T-helper 17 cell (primary cell): ENCODE measurements at regions not wholly inside any gene's neighbourhood (a gene's known extent, or its start where the extent isn't known, plus 50 kb on each side); places are given as distances from the start of the nearest gene placed in this dataset.

Source experiments
- ATAC-seq: fragments of 150-1000 bp; cut with Tn5 transposase; 2 replicates; pipeline ENCODE4 v1.10.0; 2021; ENCODE audit warnings: mild to moderate bottlenecking, moderate library complexity
- DNase-seq, 3 donors: peaks; one replicate each; pipeline versions ENCODE4 v3.0.0 to v3.0.0-alpha.2; 2020 to 2021
- H3K9me3 ChIP-seq: one replicate; pipeline ENCODE4 v1.7.0; 2013; ENCODE audit warnings: low read length, mild to moderate bottlenecking; ENCODE audit not compliant: control insufficient read depth, poor library complexity, severe bottlenecking
- H3K27ac Mint-ChIP-seq: one replicate; pipeline ENCODE4 v1.8.0; 2022; ENCODE audit warnings: mild to moderate bottlenecking, moderate library complexity, mixed read lengths
- H3K27me3 Mint-ChIP-seq: one replicate; pipeline ENCODE4 v1.8.0; 2022; ENCODE audit warnings: mixed read lengths
- H3K36me3 Mint-ChIP-seq: one replicate; pipeline ENCODE4 v1.8.0; 2022; ENCODE audit warnings: low read depth, mixed read lengths
- H3K4me1 Mint-ChIP-seq: one replicate; pipeline ENCODE4 v1.8.0; 2022; ENCODE audit warnings: mild to moderate bottlenecking, mixed read lengths
- H3K4me3 Mint-ChIP-seq: one replicate; pipeline ENCODE4 v1.8.0; 2022; ENCODE audit warnings: mild to moderate bottlenecking, moderate library complexity, mixed read lengths

DNA sequence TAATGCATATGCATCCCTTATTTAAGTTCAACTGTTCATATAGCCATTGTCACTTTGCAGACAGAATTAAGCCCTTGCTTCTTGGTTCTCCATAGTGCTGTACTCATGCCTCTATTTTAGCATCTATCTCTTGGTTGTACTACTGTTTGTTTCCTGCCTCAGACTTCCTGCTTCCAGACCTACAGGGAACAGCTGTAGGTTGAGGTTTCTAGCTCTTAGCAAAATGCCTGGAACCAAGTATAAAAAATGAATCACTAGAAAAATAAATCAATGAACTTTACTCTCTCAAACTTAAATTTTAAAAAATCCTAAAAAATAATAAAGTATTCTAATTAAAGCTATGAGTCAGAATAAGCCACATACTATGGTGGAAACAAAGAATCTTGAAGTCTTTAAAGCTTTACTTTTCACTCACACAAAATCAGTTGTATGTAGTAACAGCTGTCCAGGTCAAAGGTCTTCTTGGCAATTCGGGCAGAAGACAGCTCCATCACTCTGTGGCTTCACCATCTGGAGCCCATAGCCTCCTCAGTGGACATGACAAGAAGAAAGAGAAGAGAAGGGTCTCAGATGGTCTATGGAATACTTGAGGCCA lies 1228.1 kb upstream of the GYPC start:
- H3K27me3 Mint-ChIP-seq = no peaks in the 10 kb centered on the region
- ATAC-seq (no peak), DNase-seq (no peak)
- no peak overlapping the region for H3K4me3 Mint-ChIP-seq
- H3K27ac Mint-ChIP-seq = no peak overlapping the region
- no peaks in the 10 kb centered on the region for H3K4me1 Mint-ChIP-seq
- H3K36me3 Mint-ChIP-seq = no peaks in the 10 kb centered on the region
- H3K9me3 ChIP-seq = no peaks in the 10 kb centered on the region

DNA sequence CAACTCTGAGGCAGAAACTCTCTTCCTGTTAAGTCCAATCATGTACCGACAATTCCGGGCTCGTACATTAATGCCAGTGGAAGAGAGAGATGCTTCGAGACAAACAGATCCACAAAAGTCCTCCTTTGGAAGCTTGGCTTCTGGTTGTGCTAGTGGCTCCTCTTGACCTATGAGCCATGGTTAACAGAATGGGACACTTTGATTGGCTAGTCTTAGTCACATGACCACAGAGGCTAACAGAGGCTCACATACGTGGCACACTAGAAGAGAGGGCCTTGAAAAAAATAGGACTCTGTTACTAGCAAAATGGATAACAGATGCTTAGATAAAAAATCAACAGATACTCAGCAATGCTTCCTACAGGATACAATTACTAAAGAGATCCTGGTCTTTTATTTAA lies 1211.9 kb upstream of the GYPC start:
- H3K4me3 Mint-ChIP-seq = no peak overlapping the region
- ATAC-seq (no peak), DNase-seq (no peak)
- H3K27me3 Mint-ChIP-seq = no peaks in the 10 kb centered on the region
- no peaks in the 10 kb centered on the region for H3K9me3 ChIP-seq
- H3K27ac Mint-ChIP-seq = no peak overlapping the region
- H3K4me1 Mint-ChIP-seq = no peaks in the 10 kb centered on the region
- no peaks in the 10 kb centered on the region for H3K36me3 Mint-ChIP-seq

GRCh38 chr2:125445495-125445894 lies 1210.5 kb upstream of the GYPC start:
- H3K4me3 Mint-ChIP-seq = no peak overlapping the region
- no peak overlapping the region for H3K27ac Mint-ChIP-seq
- no peaks in the 10 kb centered on the region for H3K27me3 Mint-ChIP-seq
- no peaks in the 10 kb centered on the region for H3K9me3 ChIP-seq
- ATAC-seq = no peak
- no peaks in the 10 kb centered on the region for H3K4me1 Mint-ChIP-seq
- DNase-seq = no peak
- no peaks in the 10 kb centered on the region for H3K36me3 Mint-ChIP-seq

GRCh38 chr2:125450092-125450491 lies 1205.9 kb upstream of the GYPC start:
- ATAC-seq = no peak
- H3K4me1 Mint-ChIP-seq = no peaks in the 10 kb centered on the region
- no peak overlapping the region for H3K27ac Mint-ChIP-seq
- no peaks in the 10 kb centered on the region for H3K9me3 ChIP-seq
- no peak for DNase-seq
- H3K4me3 Mint-ChIP-seq = no peak overlapping the region
- H3K27me3 Mint-ChIP-seq = no peaks in the 10 kb centered on the region
- no peaks in the 10 kb centered on the region for H3K36me3 Mint-ChIP-seq

DNA sequence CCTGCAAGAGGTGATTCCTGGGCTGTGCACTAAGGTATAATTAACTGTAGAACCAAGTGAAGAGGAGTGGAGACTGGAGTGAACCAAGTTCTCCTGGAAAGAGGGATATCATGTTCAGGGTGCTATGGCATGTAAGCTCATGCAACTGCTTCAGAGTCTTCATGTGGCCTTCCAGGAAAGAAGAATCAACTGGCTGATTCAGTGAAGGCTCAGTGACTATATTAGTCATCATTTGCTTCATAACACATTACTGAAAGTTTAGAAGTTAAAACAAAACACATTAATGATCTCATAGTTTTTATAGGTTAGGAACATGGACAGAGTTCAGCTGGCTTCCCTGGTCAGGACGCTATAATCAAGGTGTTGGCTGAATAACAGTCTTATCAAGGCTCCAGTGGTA lies 1200.8 kb upstream of the GYPC start:
- no peak for ATAC-seq
- Mint-ChIP-seq H3K4me3 (no peak overlapping the region), H3K27ac (no peak overlapping the region), H3K27me3 (no peaks in the 10 kb centered on the region), H3K4me1 (no peaks in the 10 kb centered on the region), H3K36me3 (no peaks in the 10 kb centered on the region)
- H3K9me3 ChIP-seq = no peaks in the 10 kb centered on the region
- no peak for DNase-seq

DNA sequence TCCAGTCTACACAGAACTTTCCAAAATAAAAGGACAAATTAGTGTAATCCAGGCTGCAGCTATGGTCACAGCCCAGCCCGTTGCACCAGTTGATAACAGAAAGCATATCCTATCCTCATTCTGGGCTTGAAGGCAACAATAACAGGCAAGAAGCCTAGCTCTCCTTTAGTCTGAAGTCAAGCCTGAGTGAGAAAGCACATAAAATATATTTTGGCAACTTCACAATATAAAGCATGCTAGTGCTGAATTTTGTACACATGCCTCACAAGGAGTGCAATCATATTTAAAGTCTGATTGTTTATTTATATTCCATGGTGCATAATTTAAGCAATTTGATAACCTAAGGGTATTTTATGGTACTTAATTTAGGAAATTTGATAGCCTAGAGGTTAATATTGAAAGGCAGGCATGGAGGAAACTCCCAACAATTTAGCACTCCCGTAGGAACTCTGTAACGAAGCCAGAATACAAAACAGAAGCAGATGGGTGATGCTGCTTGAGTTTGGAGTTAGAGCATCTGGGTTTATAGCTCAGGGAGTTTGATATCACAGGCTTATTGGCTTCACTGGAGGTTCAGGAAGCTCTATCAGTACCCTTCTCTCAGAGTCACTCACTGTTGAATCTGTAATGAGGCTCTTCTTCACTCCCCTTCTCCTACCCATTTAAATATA lies 1199.1 kb upstream of the GYPC start:
- Mint-ChIP-seq H3K36me3 (no peaks in the 10 kb centered on the region), H3K4me3 (no peak overlapping the region), H3K27ac (no peak overlapping the region), H3K4me1 (no peaks in the 10 kb centered on the region), H3K27me3 (no peaks in the 10 kb centered on the region)
- H3K9me3 ChIP-seq = no peaks in the 10 kb centered on the region
- no peak for ATAC-seq
- no peak for DNase-seq

DNA sequence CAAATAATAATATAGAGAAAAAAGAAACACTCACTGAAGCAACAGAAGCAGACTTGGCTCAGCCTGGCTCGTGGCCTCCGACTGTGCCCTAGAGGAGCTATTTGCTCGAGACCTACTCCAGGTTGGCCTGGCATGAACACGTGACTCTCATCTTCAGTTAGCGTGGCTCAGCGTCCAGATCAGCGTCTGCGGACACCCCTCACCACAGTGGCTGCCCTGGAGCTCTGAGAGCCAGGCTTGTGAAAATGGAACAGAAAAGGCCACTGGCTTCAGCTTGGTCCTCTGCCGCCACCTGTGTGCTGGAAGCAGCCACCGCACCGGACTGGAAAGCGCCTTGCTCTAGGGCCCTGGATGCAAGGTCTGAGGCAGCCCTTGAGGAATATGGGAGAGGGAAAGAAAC lies 1184.0 kb upstream of the GYPC start:
- Mint-ChIP-seq H3K27me3 (no peaks in the 10 kb centered on the region), H3K4me3 (no peak overlapping the region), H3K27ac (no peak overlapping the region), H3K36me3 (no peaks in the 10 kb centered on the region), H3K4me1 (no peaks in the 10 kb centered on the region)
- no peaks in the 10 kb centered on the region for H3K9me3 ChIP-seq
- ATAC-seq (no peak), DNase-seq (no peak)

DNA sequence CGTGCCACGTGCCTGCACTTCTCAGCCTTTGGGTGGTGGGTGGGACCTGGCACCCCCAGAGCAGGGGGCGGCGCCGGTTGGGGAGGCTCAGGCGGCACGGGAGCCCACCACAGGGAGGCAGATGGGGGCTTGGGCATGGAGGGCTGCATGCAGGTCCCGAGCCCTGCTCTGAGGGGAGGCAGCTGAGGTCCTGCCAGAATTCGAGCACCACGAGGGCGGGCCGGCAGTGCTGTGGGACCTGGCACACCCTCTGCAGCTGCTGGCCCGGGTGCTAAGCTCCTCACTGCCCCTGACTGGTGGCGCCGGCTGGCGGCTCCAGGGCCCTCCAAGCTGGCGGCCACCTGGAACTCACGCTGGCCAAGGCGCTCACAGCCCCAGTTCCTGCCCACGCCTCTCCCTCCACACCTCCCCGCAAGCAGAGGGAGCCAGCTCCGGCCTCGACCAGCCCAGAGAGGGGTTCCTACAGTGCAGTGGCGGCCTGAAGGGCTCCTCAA lies 1176.8 kb upstream of the GYPC start:
- no peaks in the 10 kb centered on the region for H3K27me3 Mint-ChIP-seq
- no peak overlapping the region for H3K27ac Mint-ChIP-seq
- H3K4me3 Mint-ChIP-seq = no peak overlapping the region

GRCh38 chr2:125490308-125490707 lies 1165.7 kb upstream of the GYPC start:
- H3K4me1 Mint-ChIP-seq = no peaks in the 10 kb centered on the region
- no peaks in the 10 kb centered on the region for H3K9me3 ChIP-seq
- ATAC-seq (no peak), DNase-seq (no peak)
- H3K27me3 Mint-ChIP-seq = no peaks in the 10 kb centered on the region
- H3K36me3 Mint-ChIP-seq = no peaks in the 10 kb centered on the region
- no peak overlapping the region for H3K4me3 Mint-ChIP-seq
- H3K27ac Mint-ChIP-seq = no peak overlapping the region

More for the DNA sequence above, 1176.8 kb upstream of the GYPC start:
- no peak for ATAC-seq
- Mint-ChIP-seq H3K4me1 (no peaks in the 10 kb centered on the region), H3K36me3 (no peaks in the 10 kb centered on the region)
- no peaks in the 10 kb centered on the region for H3K9me3 ChIP-seq
- DNase-seq = no peak

- H3K27me3 Mint-ChIP-seq = no peaks in the 10 kb centered on the region
- no peak overlapping the region for H3K4me3 Mint-ChIP-seq
- DNase-seq (no peak), ATAC-seq (no peak)
- no peaks in the 10 kb centered on the region for H3K4me1 Mint-ChIP-seq
- H3K36me3 Mint-ChIP-seq = no peaks in the 10 kb centered on the region
- H3K27ac Mint-ChIP-seq = no peak overlapping the region
- H3K9me3 ChIP-seq = no peaks in the 10 kb centered on the region
Measured at GRCh38 chr2:125491663-125492062, 1164.3 kb upstream of the GYPC start.

GRCh38 chr2:125512313-125512712 lies 1143.6 kb upstream of the GYPC start:
- no peaks in the 10 kb centered on the region for H3K36me3 Mint-ChIP-seq
- H3K27me3 Mint-ChIP-seq = no peaks in the 10 kb centered on the region
- DNase-seq = no peak
- no peaks in the 10 kb centered on the region for H3K4me1 Mint-ChIP-seq
- no peak overlapping the region for H3K4me3 Mint-ChIP-seq
- no peaks in the 10 kb centered on the region for H3K9me3 ChIP-seq
- no peak overlapping the region for H3K27ac Mint-ChIP-seq
- no peak for ATAC-seq

- H3K4me3 Mint-ChIP-seq = no peak overlapping the region
- H3K27me3 Mint-ChIP-seq = no peaks in the 10 kb centered on the region
- H3K36me3 Mint-ChIP-seq = no peaks in the 10 kb centered on the region
- no peaks in the 10 kb centered on the region for H3K4me1 Mint-ChIP-seq
- H3K27ac Mint-ChIP-seq = no peak overlapping the region
- no peaks in the 10 kb centered on the region for H3K9me3 ChIP-seq
- no peak for ATAC-seq
- no peak for DNase-seq
Measured at GRCh38 chr2:125516496-125517109, 1139.4 kb upstream of the GYPC start.

GRCh38 chr2:125526093-125526492 lies 1129.9 kb upstream of the GYPC start:
- H3K4me3 Mint-ChIP-seq = no peak overlapping the region

DNA sequence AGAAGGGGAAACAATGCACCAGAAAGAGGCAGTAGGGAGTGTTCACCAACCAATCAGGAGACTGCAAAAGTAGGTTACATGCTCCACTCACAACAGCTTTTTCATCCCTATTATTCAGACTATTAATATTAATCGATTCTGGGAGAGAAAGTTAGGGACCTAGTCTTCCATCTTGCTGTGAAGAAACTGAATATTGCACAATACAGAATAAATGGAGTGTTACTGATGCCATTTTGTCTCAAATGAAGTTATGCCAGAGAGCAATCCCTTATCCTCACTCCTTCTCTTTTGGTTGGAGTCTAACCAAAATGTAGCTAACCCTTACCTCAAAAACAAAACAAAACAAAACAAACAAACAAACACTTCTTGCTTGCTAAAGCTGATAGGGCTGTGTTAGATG lies 1120.9 kb upstream of the GYPC start:
- Mint-ChIP-seq H3K36me3 (no peaks in the 10 kb centered on the region), H3K4me3 (no peak overlapping the region), H3K27ac (no peak overlapping the region), H3K27me3 (no peaks in the 10 kb centered on the region), H3K4me1 (no peaks in the 10 kb centered on the region)
- DNase-seq (no peak), ATAC-seq (no peak)
- H3K9me3 ChIP-seq = no peaks in the 10 kb centered on the region

More at GRCh38 chr2:125526093-125526492, 1129.9 kb upstream of the GYPC start:
- Mint-ChIP-seq H3K27me3 (no peaks in the 10 kb centered on the region), H3K27ac (no peak overlapping the region), H3K36me3 (no peaks in the 10 kb centered on the region), H3K4me1 (no peaks in the 10 kb centered on the region)
- no peaks in the 10 kb centered on the region for H3K9me3 ChIP-seq
- ATAC-seq (no peak), DNase-seq (no peak)
